Fibroblast of pulmonary artery (primary cell): ENCODE measurements at regions not wholly inside any gene's neighbourhood (a gene's known extent, or its start where the extent isn't known, plus 50 kb on each side); places are given as distances from the start of the nearest gene placed in this dataset.
A peak's percentile ranks its signal among the peaks of the same experiment; 100 is the strongest.

ENCODE experiments used
- DNase-seq: peaks from one replicate; pipeline ENCODE4 v3.0.0-alpha.2; 2010; ENCODE audit warnings: low read depth
- H3K4me3 ChIP-seq: replicated peaks from 2 replicates; pipeline ENCODE4 v1.5.1; 2011; ENCODE audit warnings: low read depth, mild to moderate bottlenecking, control low read depth, low read length, moderate library complexity
- TF ChIP-seq, protein P1 (sequence below): IDR thresholded peaks from 2 replicates; pipeline ENCODE4 v1.5.1; 2011; ENCODE audit warnings: mild to moderate bottlenecking, control low read depth, low read length, inconsistent platforms; ENCODE audit errors: missing control alignments

DNA sequence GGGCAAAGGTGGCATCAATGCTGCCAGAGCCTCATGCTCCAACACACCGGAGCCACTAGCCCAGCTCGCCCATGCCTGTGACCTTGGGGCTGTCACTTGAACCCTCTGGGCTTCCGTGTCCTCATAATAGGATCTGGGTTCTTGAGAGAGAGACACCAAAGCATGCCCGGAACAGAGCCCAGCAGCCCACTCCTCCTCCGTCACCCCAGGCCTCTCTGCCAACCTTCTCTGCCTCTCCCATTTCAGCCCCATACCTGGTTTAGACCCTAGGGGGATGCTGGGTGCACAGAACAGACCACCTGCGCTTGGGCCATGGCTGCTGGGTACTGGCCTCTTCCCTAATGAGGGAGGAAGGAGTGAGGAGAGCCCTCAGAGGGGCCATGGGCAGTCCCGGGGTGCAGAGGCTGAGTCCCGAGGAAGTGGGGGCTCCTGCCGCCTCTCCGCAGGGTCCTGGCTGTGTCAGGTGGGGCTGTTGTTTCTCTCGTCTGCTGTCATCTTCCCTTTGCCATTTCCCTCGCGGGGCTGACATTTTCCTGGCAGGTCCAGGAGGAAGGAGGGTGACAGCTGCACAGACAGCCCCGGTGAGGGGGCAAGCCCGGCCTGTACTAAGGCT is 172.4 kb upstream of the RTL1 start:
- DNase-seq: no peak
- no peak overlapping the region for H3K4me3 ChIP-seq
- TF ChIP-seq, protein P1, sequence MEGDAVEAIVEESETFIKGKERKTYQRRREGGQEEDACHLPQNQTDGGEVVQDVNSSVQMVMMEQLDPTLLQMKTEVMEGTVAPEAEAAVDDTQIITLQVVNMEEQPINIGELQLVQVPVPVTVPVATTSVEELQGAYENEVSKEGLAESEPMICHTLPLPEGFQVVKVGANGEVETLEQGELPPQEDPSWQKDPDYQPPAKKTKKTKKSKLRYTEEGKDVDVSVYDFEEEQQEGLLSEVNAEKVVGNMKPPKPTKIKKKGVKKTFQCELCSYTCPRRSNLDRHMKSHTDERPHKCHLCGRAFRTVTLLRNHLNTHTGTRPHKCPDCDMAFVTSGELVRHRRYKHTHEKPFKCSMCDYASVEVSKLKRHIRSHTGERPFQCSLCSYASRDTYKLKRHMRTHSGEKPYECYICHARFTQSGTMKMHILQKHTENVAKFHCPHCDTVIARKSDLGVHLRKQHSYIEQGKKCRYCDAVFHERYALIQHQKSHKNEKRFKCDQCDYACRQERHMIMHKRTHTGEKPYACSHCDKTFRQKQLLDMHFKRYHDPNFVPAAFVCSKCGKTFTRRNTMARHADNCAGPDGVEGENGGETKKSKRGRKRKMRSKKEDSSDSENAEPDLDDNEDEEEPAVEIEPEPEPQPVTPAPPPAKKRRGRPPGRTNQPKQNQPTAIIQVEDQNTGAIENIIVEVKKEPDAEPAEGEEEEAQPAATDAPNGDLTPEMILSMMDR: no peak

- no peak for DNase-seq
- H3K4me3 ChIP-seq: no peak overlapping the region
Measured at GRCh38 chr14:101076451-101077198, 173.1 kb upstream of the RTL1 start.

DNA sequence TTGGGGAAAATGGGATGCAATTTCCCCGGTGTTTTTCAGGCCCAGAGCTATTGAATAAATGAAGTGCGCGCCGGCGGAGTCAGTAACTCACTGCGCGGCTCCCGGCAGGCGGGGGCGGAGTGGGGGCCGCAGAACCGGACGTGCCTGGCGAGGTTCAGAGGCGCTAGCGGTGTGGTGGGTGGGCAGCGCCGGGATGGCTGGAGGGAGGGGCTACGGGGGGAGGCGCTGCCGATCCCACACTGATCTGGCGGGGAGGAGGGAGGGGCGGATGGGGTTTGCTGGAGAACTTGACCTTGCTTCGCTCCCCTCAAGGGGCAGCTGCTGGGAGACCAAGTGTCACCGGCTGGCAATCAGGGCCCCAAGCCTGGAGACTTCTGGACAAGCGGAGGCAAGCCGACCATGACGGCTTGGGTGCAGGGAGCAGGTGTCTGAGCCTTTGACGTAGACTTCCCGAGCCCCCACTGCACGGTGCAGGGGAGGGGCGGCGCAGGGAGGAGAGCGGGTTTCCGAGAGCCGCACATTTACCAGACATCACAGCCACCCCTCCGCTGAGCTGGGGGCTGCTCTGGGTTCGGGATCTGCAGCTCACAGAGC is 174.1 kb upstream of the RTL1 start:
- peak; percentile 23 for DNase-seq
- TF ChIP-seq, protein P1: no peak
- peak overlapping the region; percentile 22 for H3K4me3 ChIP-seq

More at GRCh38 chr14:101076451-101077198, 173.1 kb upstream of the RTL1 start:
- TF ChIP-seq, protein P1: no peak

DNA sequence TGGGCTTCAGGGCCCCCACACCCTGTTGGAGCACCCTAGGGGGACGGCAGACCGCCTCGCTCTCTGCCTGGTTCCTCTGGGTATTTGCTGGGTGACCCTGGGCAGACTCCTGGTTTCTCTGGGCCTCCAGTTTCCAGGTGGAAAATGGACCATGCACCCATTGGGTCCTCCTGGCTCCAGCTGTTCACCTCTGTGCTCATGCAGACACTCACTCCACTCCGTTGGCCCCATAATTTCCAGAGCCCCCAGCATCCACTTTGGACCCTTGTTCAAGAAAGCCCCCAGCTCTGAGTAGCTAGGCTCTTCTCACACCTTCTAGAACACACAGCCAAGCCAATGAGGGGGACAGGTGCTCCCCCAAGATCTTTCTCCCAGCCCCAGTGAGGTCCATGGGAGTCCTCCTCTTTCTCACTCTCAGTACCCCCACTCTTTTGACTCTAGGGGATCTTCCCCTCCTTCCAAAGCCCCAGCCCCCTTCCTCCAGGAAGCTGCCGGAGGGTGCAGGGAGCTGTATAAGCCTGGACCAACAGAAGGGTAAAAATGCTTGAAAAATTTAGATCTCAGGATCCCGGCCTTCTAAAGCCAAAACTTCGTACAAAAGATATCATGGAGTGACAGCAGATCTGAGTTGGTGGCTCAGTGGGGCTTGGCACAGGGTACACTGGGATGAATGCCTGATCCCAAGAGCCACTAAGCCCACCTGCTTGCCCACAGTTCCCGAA is 174.8 kb upstream of the RTL1 start:
- TF ChIP-seq, protein P1: no peak
- no peak for DNase-seq
- H3K4me3 ChIP-seq: no peak overlapping the region

DNA sequence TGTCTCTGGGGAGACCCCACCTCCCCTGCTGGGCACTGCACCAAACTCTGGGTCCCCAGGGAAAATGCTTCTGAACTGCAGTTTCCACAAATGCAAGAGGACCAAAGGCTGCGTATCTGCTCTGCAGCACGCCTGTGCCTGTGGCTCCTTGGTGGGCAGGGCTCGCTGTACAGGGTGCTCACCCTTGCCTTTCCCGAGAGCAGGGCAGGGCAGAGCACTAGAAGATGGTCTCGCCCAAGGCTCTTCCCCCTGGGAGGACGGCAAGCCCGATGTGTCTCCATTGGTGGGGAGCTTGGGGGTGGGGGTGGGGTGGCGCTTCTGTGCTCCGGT is 175.3 kb upstream of the RTL1 start:
- TF ChIP-seq, protein P1: no peak
- no peak overlapping the region for H3K4me3 ChIP-seq
- DNase-seq: no peak

DNA sequence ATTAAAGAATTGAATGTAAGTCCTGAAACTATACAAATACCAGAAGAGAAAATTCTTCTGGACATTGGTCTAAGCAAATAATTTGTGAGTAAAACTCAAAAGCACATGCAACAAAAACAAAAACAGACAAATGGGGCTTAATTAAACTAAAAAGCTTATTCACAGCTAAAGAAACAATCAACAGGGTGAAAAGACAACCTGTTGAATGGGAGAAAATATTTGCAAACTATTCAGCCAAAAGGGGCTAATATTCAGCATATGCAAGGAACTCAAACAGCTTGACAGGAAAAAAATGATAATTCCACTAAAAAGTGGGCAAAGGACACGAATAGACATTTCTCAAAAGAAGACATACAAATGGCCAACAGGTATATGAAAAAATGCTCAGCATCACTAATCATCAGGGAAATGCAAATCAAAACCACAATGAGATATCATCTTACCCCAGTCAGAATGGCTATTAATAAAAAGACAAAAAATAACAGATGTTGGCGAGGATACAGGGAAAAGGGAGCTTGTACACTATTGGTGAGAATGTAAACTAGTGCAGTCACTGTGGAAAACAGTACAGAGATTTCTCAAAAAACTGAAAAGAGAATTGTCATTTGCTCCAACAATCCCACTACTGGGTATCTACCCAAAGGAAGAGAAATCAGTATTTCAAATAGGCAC is 177.5 kb upstream of the RTL1 start:
- TF ChIP-seq, protein P1: no peak
- H3K4me3 ChIP-seq: no peak overlapping the region
- no peak for DNase-seq
